Mammary epithelial cell (primary cell): ENCODE measurements at regions not wholly inside any gene's neighbourhood (a gene's known extent, or its start where the extent isn't known, plus 50 kb on each side); places are given as distances from the start of the nearest gene placed in this dataset.

Experiments
- CTCF ChIP-seq, 2 donors: IDR thresholded peaks in 1 of 2; conservative IDR thresholded peaks in 1 of 2; 2 replicates each; pipeline ENCODE4 v1.5.1; 2011 to 2012; ENCODE audit warnings: inconsistent platforms in 2 of 2, low read length in 2 of 2, mild to moderate bottlenecking in 2 of 2, control low read depth in 1 of 2, low read depth in 1 of 2; ENCODE audit not compliant: insufficient read depth in 1 of 2; ENCODE audit errors: extremely low read depth in 1 of 2
- EZH2 ChIP-seq: IDR thresholded peaks from 2 replicates; pipeline ENCODE4 v1.6.1; 2012; ENCODE audit warnings: low read length, inconsistent platforms, borderline replicate concordance

DNA sequence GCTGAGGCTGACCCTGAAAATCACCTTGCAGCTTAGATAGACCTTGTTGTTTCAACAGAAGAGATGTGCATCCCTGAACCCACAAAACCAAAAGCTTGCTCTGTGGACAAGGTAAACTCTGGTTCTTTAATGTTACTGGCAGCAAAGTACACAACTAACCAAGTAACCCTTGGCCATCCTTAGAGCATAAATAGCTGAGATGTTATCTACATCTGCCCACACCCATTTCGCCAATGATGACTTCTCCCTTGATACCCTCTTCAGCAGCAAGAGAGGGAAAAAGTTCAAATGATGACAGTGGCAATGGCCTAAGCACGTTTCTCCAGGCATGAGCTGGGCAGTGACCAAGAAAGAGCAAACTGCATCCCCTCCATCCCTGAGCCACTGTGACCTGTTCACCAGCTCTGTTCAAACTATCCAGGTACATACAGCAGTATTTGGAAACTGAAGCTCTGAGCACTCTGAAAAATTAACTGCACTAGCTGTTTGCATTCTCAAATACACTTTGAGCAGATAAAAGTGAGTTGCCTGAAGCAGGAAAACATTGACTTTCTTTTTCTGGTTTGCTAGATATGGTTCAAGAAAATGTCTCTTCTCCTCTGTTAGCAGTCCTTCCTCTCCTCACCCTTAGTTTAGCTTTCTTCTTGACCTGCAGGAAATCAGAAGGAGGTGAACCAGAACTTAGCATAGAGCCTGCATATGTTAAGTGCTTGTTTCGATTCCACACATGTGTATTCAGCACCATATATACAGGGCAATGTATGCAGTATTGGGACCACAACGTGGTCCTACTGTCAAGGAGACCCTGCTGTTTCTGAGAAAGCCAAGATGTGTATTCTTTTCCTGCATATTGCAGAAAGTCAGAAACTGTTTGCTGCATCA, 231.7 kb downstream of the FOXO1 start:
- TF ChIP-seq CTCF (conservative IDR thresholded peaks at IDR 0.05 in 1 of 2, IDR thresholded peaks at IDR 0.05 in 1 of 2; ENCODE audit: extremely low read depth in 1 of 2, insufficient read depth in 1 of 2, low read depth in 1 of 2, low read length in 2 of 2) (no peak), EZH2 (no peak)
